ENCODE measurements at regions not wholly inside any gene's neighbourhood (a gene's known extent, or its start where the extent isn't known, plus 50 kb on each side); places are given as distances from the start of the nearest gene placed in this dataset.

DNA sequence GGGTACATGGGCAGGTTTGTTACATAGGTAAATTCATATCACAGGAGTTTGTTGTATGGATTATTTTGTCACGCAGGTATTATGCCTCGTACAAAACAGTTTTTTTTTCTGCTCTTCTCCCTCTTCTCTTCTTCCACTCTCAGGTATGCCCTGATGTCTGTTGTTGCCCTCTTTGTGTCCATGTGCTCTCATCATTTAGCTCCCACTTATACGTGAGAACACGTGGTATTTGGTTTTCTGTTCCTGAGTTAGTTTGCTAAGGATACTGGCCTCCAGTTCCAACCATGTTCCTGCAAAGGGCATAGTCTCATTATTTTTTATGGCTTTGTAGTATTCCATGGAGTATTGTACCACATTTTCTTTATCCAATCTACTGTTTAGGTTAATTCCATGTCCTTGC, 65.7 kb downstream of the UNC5CL start:
- TF ChIP-seq, protein P1, sequence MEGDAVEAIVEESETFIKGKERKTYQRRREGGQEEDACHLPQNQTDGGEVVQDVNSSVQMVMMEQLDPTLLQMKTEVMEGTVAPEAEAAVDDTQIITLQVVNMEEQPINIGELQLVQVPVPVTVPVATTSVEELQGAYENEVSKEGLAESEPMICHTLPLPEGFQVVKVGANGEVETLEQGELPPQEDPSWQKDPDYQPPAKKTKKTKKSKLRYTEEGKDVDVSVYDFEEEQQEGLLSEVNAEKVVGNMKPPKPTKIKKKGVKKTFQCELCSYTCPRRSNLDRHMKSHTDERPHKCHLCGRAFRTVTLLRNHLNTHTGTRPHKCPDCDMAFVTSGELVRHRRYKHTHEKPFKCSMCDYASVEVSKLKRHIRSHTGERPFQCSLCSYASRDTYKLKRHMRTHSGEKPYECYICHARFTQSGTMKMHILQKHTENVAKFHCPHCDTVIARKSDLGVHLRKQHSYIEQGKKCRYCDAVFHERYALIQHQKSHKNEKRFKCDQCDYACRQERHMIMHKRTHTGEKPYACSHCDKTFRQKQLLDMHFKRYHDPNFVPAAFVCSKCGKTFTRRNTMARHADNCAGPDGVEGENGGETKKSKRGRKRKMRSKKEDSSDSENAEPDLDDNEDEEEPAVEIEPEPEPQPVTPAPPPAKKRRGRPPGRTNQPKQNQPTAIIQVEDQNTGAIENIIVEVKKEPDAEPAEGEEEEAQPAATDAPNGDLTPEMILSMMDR (IDR thresholded peaks at IDR 0.05; ENCODE audit: borderline replicate concordance, insufficient read depth, low read depth, low read length), result no peak
- H3K4me3 ChIP-seq (ENCODE audit: low read depth, low read length), result no peak overlapping the region

DNA sequence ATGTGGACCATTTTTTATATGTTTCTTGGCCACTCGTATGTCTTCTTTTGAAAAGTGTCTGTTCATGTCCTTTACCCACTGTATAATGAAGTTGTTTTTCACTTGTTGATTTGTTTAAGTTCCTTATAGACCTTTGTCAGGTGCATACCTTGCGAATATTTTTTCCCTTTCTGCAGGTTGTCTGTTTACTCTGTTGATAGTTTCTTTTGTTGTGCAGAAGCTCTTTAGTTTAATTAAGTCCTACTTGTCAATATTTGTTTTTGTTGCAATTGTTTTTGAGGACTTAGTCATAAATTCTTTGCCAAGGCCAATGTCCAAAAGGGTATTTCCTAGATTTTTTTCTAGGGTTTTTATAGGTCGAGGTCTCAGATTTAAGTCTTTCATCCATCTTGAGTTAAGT, 66.2 kb downstream of the UNC5CL start:
- TF ChIP-seq, protein P1 (IDR thresholded peaks at IDR 0.05; ENCODE audit: borderline replicate concordance, insufficient read depth, low read depth, low read length), result no peak
- no peak overlapping the region for H3K4me3 ChIP-seq (ENCODE audit: low read depth, low read length)

DNA sequence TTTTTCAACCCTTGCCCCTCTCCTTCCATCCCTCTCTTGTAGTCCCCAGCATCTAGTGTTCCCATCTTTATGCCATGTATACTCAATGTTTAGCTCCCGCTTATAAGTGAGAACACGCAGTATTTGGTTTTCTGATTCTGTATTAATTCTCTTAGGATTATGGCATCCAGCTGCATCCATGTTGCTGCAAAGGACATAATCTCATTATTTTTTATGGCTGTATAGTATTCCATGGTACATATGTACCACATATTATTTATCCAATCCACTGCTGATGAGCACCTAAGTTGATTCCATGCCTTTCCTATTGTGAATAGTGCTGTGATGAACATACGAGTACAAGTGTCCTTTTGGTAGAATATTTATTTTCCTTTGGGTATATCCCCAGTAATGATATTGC, 66.8 kb downstream of the UNC5CL start:
- TF ChIP-seq, protein P1 (IDR thresholded peaks at IDR 0.05; ENCODE audit: borderline replicate concordance, insufficient read depth, low read depth, low read length), result no peak
- H3K4me3 ChIP-seq (ENCODE audit: low read depth, low read length), result no peak overlapping the region

DNA sequence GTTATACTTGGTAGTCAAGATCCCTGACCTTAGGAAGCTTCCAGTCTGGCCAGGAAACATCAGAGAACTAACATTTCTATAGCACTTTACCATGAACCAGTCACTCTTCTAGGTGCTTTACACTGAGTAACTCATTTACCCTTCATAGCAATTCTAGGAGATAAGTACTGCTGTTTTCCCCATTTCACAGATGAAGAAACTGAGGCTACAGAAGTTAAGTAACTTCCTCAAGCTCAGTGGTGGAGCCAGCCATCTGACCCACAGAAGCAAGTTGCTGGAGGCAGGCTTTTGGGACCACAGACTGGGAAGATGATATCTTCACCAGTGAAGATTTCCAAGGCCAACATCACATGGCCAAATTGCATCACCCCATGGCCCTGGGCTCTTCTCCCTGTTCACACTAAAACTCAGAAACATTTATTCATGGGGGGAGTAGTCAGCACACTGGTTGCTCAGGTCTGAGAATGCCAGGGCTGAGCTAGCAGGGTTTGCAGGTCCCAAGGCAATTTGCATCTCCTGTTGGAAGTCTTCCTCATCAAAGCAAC, 70.3 kb downstream of the UNC5CL start:
- no peak overlapping the region for H3K4me3 ChIP-seq (ENCODE audit: low read depth, low read length)
- TF ChIP-seq, protein P1 (IDR thresholded peaks at IDR 0.05; ENCODE audit: borderline replicate concordance, insufficient read depth, low read depth, low read length), result no peak

DNA sequence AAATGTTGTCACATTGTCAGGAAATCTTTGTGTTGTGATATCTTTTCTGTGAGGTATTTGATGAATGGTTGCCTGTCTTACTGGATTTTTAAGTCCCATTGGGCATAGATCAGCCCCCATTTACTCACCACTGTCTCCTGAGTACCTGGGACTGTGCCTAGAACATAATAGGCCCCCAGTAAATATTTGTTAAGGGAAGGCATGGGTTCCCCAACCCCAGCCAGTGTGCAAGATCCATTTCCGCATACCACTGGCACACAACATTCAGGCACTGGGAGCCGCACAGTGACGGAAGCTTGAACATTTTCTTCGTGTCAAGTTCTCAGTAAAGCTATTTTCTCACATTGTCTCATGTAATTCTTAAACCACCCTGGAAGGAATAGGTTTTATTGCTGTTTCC, 72.2 kb downstream of the UNC5CL start:
- H3K4me3 ChIP-seq (ENCODE audit: low read depth, low read length), result no peak overlapping the region
- TF ChIP-seq, protein P1 (IDR thresholded peaks at IDR 0.05; ENCODE audit: borderline replicate concordance, insufficient read depth, low read depth, low read length), result no peak

DNA sequence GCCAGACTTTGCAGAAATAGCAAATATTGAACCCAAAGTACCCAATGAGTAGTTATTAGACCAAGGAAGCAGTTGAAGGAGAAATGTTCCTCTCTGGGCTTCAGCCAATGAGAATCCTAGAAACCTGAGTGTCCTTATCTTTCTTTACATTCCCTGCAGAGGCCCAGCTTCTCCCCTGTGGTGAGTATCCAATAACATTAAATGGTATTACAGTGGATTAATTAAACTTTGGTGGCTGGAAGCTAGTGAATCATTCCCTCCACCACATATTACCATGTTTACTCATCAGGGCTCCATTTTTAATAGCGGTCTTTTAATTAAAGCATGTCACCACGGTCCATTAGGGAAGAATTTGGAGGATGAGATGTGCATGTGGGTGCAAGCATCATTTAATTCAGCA, 74.0 kb downstream of the UNC5CL start:
- TF ChIP-seq, protein P1 (IDR thresholded peaks at IDR 0.05; ENCODE audit: borderline replicate concordance, insufficient read depth, low read depth, low read length), result no peak

DNA sequence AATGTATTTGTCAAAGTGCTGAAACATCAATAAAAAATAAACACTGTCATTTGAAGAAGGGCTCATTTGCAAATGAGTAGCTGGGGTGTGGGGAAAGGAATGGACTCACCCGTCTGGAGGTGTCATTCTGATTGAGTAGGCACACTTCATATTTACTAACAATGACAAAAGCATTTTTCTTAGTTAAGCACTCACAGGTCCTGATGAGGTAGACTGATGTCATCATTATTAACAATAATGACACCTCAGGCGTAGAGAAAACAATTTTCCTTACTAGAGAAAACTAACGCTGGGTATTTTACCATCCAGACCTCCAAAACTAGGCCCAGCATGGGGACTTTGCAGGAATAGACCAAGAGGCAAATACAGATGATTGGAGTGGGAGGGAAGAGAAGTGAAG, 76.0 kb downstream of the UNC5CL start:
- H3K4me3 ChIP-seq (ENCODE audit: low read depth, low read length), result no peak overlapping the region
- TF ChIP-seq, protein P1 (IDR thresholded peaks at IDR 0.05; ENCODE audit: borderline replicate concordance, insufficient read depth, low read depth, low read length), result no peak

More for the DNA sequence above, 74.0 kb downstream of the UNC5CL start:
- no peak overlapping the region for H3K4me3 ChIP-seq (ENCODE audit: low read depth, low read length)

Measured in GM12875 (cell line).